C4-2B (cell line): ENCODE measurements at regions not wholly inside any gene's neighbourhood (a gene's known extent, or its start where the extent isn't known, plus 50 kb on each side); places are given as distances from the start of the nearest gene placed in this dataset.

Experiments used
- CTCF ChIP-seq: fragments of 450-650 bp; conservative IDR thresholded peaks from 2 replicates; pipeline ENCODE4 v1.5.1; 2017; ENCODE audit warnings: mild to moderate bottlenecking
- ZFX ChIP-seq: fragments of 450-650 bp; IDR thresholded peaks from 2 replicates; pipeline ENCODE4 v1.6.1; 2017

- no peak for TF ChIP-seq CTCF
- TF ChIP-seq ZFX = no peak
Measured at GRCh38 chr10:6891924-6892323, 311.8 kb upstream of the PRKCQ start.
